Mononuclear cell (primary cell): ENCODE measurements at regions not wholly inside any gene's neighbourhood (a gene's known extent, or its start where the extent isn't known, plus 50 kb on each side); places are given as distances from the start of the nearest gene placed in this dataset.
"Not testable (repeated sequence)": the region's sequence is repeated elsewhere in the genome, so short reads cannot be mapped to it uniquely, and the experiment has no call there.

Experiments used
- H3K27me3 ChIP-seq: 2 replicates; pipeline ENCODE4 v1.6.0; 2011; ENCODE audit warnings: low read length, control low read depth; ENCODE audit not compliant: insufficient read depth
- H3K4me1 ChIP-seq: 2 replicates; pipeline ENCODE4 v1.5.1; 2011; ENCODE audit warnings: mild to moderate bottlenecking, low read length, control low read depth; ENCODE audit not compliant: insufficient read depth
- H3K4me3 ChIP-seq: 2 replicates; pipeline ENCODE4 v1.5.1; 2011; ENCODE audit warnings: mild to moderate bottlenecking, low read length, moderate library complexity
- H3K9me3 ChIP-seq: 2 replicates; pipeline ENCODE4 v1.5.1; 2011; ENCODE audit warnings: low read depth, mild to moderate bottlenecking, control low read depth, low read length

DNA sequence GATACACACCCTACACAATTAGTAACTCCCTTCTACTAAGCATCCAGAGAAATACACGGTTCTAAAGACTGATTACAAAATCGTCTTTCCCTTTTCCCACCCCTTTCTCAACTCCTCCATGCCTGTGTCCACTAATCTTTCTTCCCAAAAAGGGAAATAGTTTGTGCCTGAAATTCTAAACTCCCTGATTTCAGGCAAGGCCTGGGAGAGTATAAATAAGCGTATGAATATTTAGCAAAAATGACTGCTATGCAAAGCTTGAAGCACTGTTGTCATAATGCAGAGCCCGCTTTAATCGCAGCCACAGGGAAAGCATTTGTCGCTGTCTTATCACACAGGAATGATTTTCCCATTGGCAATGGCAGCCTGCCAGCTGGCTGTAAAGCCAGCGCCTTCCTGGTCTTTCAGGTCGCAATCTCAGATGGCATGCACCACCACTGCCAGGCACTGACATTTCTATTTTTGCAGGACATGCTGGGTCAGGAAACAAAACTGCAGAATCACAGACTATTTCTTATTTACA, 142.9 kb upstream of the PCGF5 start:
- H3K4me3 ChIP-seq = no peak overlapping the region
- no peaks in the 10 kb centered on the region for H3K9me3 ChIP-seq
- H3K4me1 ChIP-seq = no peaks in the 10 kb centered on the region
- peaks cover 5% of the 10 kb centered on the region for H3K27me3 ChIP-seq

DNA sequence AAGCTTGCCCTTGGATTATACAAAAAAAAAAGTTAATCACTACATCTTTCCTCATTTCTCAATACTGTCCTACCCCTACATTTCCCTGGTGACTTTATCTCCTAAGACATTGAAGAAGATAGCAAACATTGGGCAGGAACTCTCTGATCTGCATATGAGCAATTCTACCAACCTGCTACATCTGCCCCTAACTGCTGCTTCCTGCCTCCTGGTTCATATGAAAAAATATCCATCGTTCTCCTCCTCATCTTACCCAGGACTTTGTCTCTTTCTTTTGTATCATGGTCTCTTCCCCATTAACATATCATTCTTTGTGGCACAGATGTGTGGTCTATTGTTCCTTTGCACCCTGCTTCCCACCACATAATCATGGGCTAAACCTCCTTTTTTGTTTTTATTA, 139.7 kb upstream of the PCGF5 start:
- no peaks in the 10 kb centered on the region for H3K9me3 ChIP-seq
- H3K27me3 ChIP-seq = peaks cover 5% of the 10 kb centered on the region
- no peaks in the 10 kb centered on the region for H3K4me1 ChIP-seq
- H3K4me3 ChIP-seq = no peak overlapping the region

DNA sequence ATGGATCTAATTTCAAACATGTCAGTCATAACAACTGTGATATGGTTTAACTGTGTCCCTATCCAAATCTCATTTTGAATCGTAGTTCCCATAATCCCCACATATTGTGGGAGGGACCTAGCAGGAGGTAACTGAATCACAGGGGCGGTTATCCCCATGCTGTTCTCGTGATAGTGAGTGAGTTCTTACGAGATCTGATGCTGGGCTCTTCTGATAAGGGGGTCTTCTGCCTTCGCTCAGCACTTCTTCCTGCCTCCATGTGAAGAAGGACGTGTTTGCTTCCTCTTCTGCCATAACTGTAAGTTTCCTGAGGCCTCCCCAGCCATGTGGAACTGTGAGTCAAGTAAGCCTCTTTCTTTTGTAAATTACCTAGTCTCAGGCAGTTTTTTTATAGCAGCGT, 138.0 kb upstream of the PCGF5 start:
- peaks cover 5% of the 10 kb centered on the region for H3K27me3 ChIP-seq
- H3K4me1 ChIP-seq = no peaks in the 10 kb centered on the region
- H3K9me3 ChIP-seq = no peaks in the 10 kb centered on the region
- no peak overlapping the region for H3K4me3 ChIP-seq

DNA sequence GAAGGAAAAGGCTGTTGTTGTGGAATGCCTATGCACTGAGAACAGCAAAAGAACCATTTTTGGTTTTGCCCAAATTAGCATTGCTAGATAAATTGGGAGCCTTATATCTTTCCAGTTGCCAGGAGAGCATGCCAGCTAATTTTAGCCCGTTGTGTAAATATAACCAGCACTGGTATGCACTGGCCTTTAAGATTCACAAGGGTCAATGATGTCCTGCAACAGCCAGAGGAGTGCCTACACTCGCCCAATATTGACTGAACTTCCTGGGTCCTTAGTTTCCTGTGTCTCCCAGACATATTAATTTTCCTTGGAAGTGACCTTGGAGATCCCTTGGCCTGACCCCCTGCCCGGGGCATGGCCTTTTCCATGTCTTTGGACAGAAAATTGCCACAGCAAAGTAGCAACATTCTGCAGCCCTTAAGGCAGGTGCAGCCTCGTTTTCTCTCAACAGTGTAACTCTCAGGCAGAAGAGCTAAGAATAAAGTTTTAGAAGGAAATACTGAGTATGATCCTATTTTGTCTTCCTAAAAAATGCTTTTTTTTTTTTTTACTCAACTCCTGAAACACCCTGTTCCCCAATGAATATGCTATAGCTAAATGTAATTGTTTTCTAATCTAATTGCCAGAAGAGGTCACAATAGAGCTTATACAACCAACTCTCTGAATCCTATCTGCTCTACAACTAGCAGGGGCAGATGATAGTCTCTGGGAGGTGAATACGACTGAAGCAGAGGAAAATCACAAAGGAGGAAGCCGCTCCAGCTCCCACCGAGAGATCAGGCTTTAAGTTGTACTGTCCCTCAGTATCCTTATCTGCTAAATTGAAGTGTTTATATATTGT, 131.9 kb upstream of the PCGF5 start:
- Histone ChIP-seq H3K4me3 (no peak overlapping the region), H3K27me3 (no peaks in the 10 kb centered on the region), H3K4me1 (no peaks in the 10 kb centered on the region), H3K9me3 (no peaks in the 10 kb centered on the region)

DNA sequence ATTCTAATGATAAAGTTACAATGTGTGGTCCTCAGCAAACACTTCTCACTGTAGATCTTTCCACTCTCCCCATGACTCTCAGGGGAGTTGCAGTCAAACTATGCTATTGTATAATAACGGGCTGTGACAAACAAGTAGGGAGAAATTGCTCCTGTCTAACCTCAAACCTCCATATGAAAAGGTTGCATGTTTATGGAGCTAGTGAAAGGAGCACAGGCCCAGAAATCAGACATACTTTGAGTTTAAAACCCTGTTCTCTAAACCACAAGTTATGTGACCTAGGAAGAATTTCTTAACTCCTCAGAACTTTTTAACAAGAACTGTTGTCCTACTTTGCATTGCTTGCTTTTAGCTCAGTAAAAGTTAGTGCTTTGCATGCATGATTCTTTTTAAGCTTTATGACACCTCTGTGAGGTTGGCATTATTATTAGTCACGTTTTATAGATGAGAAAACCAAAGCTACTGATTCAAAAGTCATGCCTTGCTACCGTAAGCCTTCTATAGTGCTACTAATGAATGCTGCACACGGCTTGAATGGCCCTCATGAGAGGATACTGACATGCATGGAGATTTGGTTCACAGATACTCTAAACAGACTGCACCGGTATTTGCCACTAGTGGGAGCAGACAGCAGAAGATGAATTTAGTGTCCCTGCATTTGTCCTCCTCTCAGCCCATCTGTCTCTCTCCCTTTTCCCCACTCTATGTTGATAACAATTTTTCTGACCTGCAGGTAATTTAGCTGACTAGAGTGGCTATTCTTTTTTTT, 129.5 kb upstream of the PCGF5 start:
- Histone ChIP-seq H3K4me3 (no peak overlapping the region), H3K27me3 (no peaks in the 10 kb centered on the region), H3K4me1 (no peaks in the 10 kb centered on the region), H3K9me3 (no peaks in the 10 kb centered on the region)

DNA sequence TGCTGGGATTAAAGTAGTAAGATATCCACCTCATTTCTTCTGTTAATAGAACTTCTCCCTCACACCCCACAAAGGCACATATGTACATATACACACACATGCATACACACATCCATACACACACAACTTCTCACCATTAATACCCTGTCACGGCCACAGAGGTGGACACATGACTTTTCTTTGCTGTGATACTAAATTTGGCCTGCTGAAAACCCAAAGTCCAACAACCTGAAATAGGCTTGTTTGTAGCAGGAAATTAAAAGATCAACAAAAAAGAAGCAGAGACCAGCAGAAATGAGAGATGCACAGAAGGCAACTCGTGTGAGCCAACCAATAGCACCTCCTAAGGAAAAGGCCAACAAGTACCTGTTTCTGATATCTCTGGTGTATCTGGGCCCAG, 128.7 kb upstream of the PCGF5 start:
- no peaks in the 10 kb centered on the region for H3K9me3 ChIP-seq
- H3K4me3 ChIP-seq = no peak overlapping the region
- H3K4me1 ChIP-seq = no peaks in the 10 kb centered on the region
- H3K27me3 ChIP-seq = no peaks in the 10 kb centered on the region

DNA sequence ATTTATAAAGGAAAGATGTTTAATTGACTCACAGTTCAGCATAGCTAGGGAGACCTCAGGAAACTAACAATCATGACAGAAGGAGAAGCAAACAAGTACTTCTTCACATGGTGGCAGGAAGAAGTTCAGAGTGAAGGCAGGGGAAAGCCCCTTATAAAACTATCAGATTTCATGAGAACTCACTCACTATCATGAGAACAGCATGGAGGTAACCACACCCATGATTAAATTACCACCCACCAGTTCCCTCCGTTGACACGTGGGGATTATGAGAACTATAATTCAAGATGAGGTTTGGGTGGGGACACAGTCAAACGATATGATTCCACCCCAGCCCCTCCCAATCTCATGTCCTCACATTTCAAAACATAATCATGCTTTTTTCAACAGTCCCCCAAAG, 124.2 kb upstream of the PCGF5 start:
- Histone ChIP-seq H3K4me1 (no peaks in the 10 kb centered on the region), H3K4me3 (no peak overlapping the region), H3K9me3 (peaks cover 4% of the 10 kb centered on the region), H3K27me3 (no peaks in the 10 kb centered on the region)

DNA sequence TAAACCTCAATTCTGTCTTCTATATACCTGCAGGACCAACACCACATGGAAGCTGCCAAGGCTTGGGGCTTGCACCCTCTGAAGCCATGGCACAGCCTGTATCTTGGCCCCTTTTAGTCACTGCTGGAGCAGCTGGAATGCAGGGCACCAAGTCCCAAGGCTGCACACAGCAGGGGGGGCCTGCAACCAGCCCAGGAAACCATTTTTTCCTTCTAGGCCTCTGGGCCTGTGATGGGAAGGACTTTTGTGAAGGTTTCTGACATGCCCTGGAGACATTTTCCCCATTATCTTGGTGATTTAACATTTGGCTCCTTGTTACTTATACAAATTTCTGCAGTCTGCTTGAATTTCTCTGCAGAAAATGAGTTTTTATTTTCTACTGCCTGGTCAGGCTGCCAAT, 123.2 kb upstream of the PCGF5 start:
- Histone ChIP-seq H3K9me3 (peaks cover 4% of the 10 kb centered on the region), H3K27me3 (no peaks in the 10 kb centered on the region), H3K4me1 (no peaks in the 10 kb centered on the region)

DNA sequence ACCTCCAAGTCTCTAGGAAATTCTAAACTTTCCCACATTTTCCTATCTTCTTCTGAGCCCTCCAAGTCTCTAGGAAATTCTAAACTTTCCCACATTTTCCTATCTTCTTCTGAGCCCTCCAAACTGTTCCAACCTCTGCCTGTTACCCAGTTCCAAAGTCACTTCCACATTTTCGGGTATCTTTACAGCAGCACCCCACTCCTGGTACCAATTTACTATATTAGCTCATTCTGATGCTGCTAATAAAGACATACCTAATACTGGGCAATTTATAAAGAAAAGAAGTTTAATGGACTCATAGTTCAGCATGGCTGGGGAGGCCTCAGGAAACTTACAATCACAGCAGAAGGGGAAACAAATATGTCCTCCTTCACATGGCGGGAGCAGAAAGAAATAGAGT, 122.4 kb upstream of the PCGF5 start:
- H3K4me3 ChIP-seq, H3K9me3 ChIP-seq, H3K4me1 ChIP-seq, H3K27me3 ChIP-seq: not testable (repeated sequence)

More for the DNA sequence above, 123.2 kb upstream of the PCGF5 start:
- no peak overlapping the region for H3K4me3 ChIP-seq

DNA sequence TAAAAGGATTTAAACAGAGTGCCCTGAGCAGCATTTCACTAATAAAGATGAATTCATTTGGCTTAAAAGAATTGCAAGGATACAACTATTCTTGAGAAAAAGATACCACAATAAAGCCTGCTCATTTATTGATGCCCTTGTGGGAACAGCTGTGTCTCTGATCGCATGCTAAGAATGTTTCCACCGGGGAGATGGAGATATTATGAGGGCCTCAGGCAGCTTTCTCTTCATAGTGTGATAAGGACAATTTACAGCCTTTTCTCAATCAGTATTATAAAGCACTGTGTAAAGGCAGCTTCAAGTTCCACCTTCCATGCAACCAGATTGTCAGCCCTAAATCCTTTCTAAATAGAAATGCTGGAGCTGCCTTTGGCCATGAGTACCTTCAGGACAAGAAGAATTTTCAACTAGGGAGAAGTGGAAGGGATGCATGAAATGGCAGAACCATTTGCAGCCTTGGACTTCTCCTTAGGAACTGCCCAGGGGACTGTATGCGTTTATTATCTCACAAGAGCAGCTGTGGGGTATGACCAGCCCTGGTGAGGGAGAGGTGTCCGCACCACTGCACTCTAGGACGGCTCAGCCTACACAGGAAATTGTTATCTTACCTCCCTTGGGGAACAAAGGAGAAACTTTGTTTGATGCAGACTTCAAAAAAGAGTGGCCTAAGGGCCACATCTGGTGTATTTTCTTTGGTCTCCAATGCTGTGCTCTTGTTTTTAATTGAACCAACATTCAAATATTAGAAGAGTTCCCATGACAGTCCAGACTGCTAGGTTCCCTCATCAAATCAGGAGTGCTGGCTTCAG, 116.9 kb upstream of the PCGF5 start:
- peaks cover 11% of the 10 kb centered on the region for H3K4me1 ChIP-seq
- H3K4me3 ChIP-seq = no peak overlapping the region
- no peaks in the 10 kb centered on the region for H3K9me3 ChIP-seq
- no peaks in the 10 kb centered on the region for H3K27me3 ChIP-seq

DNA sequence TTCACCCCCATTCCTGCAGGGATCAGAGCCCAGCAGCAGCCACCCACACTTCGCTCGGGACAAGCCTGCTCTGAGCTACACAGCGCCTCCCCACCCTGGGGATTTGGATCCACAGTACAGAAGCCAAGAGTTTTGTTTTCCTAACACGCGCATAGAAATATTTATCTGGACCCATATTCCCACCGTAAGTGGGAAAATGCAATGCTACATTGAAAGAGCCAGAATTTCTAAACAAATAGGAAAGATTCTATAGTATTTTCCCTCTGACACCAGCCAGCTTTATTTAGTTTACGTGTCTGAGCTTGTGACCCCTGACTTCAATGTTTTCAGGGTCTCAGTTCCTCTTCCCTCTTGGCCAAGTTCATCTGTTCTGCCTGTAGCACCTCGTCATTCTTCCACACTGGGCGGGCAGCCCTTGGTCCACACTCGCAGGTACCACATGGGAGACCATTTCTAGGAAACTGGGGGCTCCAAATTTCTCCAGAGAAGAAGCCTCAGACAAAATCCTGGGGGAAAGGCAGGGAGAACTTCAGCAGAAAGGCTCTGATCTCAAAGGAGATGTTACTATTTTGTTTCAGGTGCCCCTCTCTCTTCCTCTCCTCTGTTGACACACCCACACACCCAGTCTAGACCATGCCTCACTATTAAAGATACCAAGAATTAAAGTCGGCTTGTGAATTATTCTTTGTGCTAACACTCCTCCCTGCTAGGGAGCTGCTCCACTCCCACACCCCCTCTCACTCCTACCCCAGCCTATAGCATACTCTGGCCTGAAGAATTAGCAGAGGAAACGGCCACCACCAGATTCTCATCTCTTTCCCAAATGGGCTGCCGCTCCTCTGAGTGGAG, 116.0 kb upstream of the PCGF5 start:
- H3K4me3 ChIP-seq = no peak overlapping the region
- H3K27me3 ChIP-seq = no peaks in the 10 kb centered on the region
- H3K9me3 ChIP-seq = no peaks in the 10 kb centered on the region
- H3K4me1 ChIP-seq = peaks cover 11% of the 10 kb centered on the region

DNA sequence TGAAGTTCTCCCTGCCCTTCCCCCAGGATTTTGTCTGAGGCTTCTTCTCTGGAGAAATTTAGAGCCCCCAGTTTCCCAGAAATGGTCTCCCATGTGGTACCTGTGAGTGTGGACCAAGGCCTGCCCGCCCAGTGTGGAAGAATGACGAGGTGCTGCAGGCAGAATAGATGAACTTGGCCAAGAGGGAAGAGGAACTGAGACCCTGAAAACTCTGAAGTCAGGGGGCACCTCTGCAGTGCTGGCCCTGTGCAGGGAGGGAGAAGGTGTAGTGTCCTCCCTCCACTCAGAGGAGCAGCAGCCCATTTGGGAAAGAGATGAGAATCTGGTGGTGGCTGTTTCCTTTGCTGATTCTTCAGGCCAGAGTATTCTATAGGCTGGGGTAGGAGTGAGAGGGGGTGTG, 115.2 kb upstream of the PCGF5 start:
- H3K4me1 ChIP-seq = peaks cover 11% of the 10 kb centered on the region
- no peaks in the 10 kb centered on the region for H3K9me3 ChIP-seq
- no peak overlapping the region for H3K4me3 ChIP-seq

DNA sequence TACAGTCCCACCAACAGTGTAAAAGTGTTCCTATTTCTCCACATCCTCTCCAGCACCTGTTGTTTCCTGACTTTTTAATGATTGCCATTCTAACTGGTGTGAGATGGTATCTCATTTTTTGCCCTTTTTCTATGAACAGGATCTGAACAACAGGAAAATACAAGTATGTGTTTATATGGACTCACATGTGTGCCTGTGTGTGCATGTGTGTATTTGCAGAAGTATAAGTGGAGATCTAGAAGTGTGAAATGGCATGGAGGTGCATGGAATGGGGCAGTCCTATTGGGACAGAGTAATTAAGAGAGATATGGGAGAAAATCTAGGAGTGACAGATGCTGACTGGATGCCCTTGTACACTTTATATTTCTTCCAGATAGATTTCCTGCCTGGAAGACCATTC, 111.6 kb upstream of the PCGF5 start:
- Histone ChIP-seq H3K9me3 (no peaks in the 10 kb centered on the region), H3K4me1 (peaks cover 5% of the 10 kb centered on the region), H3K27me3 (no peaks in the 10 kb centered on the region), H3K4me3 (no peak overlapping the region)

More for the DNA sequence above, 115.2 kb upstream of the PCGF5 start:
- H3K27me3 ChIP-seq = no peaks in the 10 kb centered on the region

DNA sequence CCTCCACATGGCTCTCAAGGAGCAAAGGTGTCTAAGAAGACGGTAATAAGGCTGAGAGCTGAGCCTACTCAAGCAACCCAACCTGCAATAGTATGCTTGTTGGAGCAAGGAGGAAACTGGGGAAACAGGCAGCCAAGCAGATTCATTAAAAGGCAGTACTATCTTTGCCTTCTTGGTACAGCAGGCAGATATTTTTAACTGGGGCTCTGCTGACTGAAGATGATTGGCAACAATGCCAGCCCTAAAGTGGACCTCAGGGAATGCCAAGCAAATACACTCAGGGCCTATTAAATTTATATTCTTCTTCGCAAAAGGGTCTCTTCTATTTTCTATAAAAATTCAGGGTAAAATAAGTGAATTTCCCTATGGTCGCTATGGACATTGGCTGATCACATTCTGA, 109.4 kb upstream of the PCGF5 start:
- Histone ChIP-seq H3K4me3 (no peak overlapping the region), H3K4me1 (no peaks in the 10 kb centered on the region), H3K27me3 (no peaks in the 10 kb centered on the region), H3K9me3 (no peaks in the 10 kb centered on the region)
